A673 (cell line): ENCODE measurements at regions not wholly inside any gene's neighbourhood (a gene's known extent, or its start where the extent isn't known, plus 50 kb on each side); places are given as distances from the start of the nearest gene placed in this dataset.

Source experiments
- BruUV-seq: library from RNA; stranded (reverse); fragments of 400-500 nt; replicated peaks from 2 replicates; lab custom pipeline; 2021; lab: Mats Ljungman, UMichigan
- CTCF ChIA-PET: fragments of 300-600 bp; sonication (Branson Sonifier 250); formaldehyde crosslinking; loops from one replicate; lab custom pipeline; 2022; ENCODE audit warnings: antibody characterized with exemption; lab: Charles Lee
- POLR2A ChIA-PET: fragments of 300-600 bp; sonication (Branson Sonifier 250); formaldehyde crosslinking; loops from one replicate; lab custom pipeline; 2022; ENCODE audit warnings: antibody characterized with exemption; ENCODE audit not compliant: low non-redundant PET; lab: Charles Lee
- DNase-seq: peaks from one replicate; pipeline ENCODE4 v3.0.0-alpha.2; 2015; ENCODE audit warnings: low spot score
- H3K27ac ChIP-seq: fragments of 200-600 bp; sonication (generic); 2 replicates; pipeline ENCODE4 v1.5.1; 2016; ENCODE audit warnings: mixed run types, low read depth, mild to moderate bottlenecking, mixed read lengths, antibody characterized with exemption, low read length; ENCODE audit not compliant: poor library complexity, severe bottlenecking
- H3K27me3 ChIP-seq: fragments of 200-600 bp; sonication (generic); replicated peaks from 2 replicates; pipeline ENCODE4 v1.6.1; 2017; ENCODE audit warnings: mixed run types, low read depth, mild to moderate bottlenecking, mixed read lengths, antibody characterized with exemption, low read length; ENCODE audit not compliant: insufficient read depth, poor library complexity
- H3K36me3 ChIP-seq: fragments of 200-600 bp; sonication (generic); 2 replicates; pipeline ENCODE4 v1.6.1; 2016; ENCODE audit warnings: mixed run types, mild to moderate bottlenecking, mixed read lengths, antibody characterized with exemption, low read length; ENCODE audit not compliant: insufficient read depth, poor library complexity, severe bottlenecking
- H3K4me1 ChIP-seq: fragments of 200-600 bp; sonication (generic); 2 replicates; pipeline ENCODE4 v1.6.1; 2017; ENCODE audit warnings: mixed run types, mild to moderate bottlenecking, mixed read lengths, antibody characterized with exemption, low read length; ENCODE audit not compliant: insufficient read depth, poor library complexity, severe bottlenecking
- H3K4me3 ChIP-seq: fragments of 200-600 bp; sonication (generic); 2 replicates; pipeline ENCODE4 v1.5.1; 2016; ENCODE audit warnings: low read depth, mixed run types, mild to moderate bottlenecking, mixed read lengths, low read length; ENCODE audit not compliant: poor library complexity, severe bottlenecking
- H3K9me3 ChIP-seq: fragments of 200-600 bp; sonication (generic); 2 replicates; pipeline ENCODE4 v1.6.1; 2016; ENCODE audit warnings: mixed run types, low read depth, mild to moderate bottlenecking, mixed read lengths, antibody characterized with exemption, low read length; ENCODE audit not compliant: poor library complexity, severe bottlenecking
- CTCF ChIP-seq: fragments of 300-800, 200-600 bp; sonication (generic); conservative IDR thresholded peaks from 2 replicates; pipeline ENCODE4 v1.5.1; 2017; ENCODE audit warnings: low read depth, mild to moderate bottlenecking, antibody characterized with exemption, low read length, moderate library complexity, mixed read lengths
- EZH2 ChIP-seq: fragments of 200-600 bp; sonication (generic); IDR thresholded peaks from 2 replicates; pipeline ENCODE4 v1.6.1; 2017; ENCODE audit warnings: borderline replicate concordance, low read depth, mild to moderate bottlenecking, mixed read lengths, antibody characterized with exemption, low read length; ENCODE audit not compliant: poor library complexity, severe bottlenecking
- intact Hi-C: fragments of 100-400 bp; cut with micrococcal nuclease; formaldehyde crosslinking; loops from one replicate; pipeline ENCODE4 v1.10.0; 2022; ENCODE audit not compliant: unreplicated experiment

- no peak for DNase-seq
- no peaks in the 10 kb centered on the region for H3K4me1 ChIP-seq
- no peaks in the 10 kb centered on the region for H3K36me3 ChIP-seq
- TF ChIP-seq EZH2 (no peak), CTCF (no peak)
- no TSS peak for BruUV-seq
- H3K27ac ChIP-seq, result no peak overlapping the region
- H3K9me3 ChIP-seq, result peaks cover 12% of the 10 kb centered on the region
- ChIA-PET POLR2A (no interaction called here), CTCF (no interaction called here)
- intact Hi-C loops, result no loop called here
- H3K4me3 ChIP-seq, result no peak overlapping the region
- no peaks in the 10 kb centered on the region for H3K27me3 ChIP-seq
Observed at GRCh38 chr6:4571011-4571410, 205.2 kb upstream of the CDYL start.

- no peak for DNase-seq
- ChIA-PET POLR2A (no interaction called here), CTCF (no interaction called here)
- no peak for TF ChIP-seq EZH2
- no peak for TF ChIP-seq CTCF
- Histone ChIP-seq H3K4me3 (no peak overlapping the region), H3K27ac (no peak overlapping the region), H3K4me1 (no peaks in the 10 kb centered on the region), H3K27me3 (no peaks in the 10 kb centered on the region), H3K36me3 (no peaks in the 10 kb centered on the region), H3K9me3 (peaks cover 12% of the 10 kb centered on the region)
- BruUV-seq, result no TSS peak
- intact Hi-C loops, result no loop called here
Observed at GRCh38 chr6:4568138-4568537, 208.1 kb upstream of the CDYL start.

GRCh38 chr6:4567141-4567540 lies 209.1 kb upstream of the CDYL start:
- DNase-seq, result no peak
- TF ChIP-seq CTCF (no peak), EZH2 (no peak)
- POLR2A ChIA-PET, result no interaction called here
- Histone ChIP-seq H3K9me3 (peaks cover 12% of the 10 kb centered on the region), H3K27ac (no peak overlapping the region), H3K4me1 (no peaks in the 10 kb centered on the region), H3K27me3 (no peaks in the 10 kb centered on the region), H3K36me3 (no peaks in the 10 kb centered on the region), H3K4me3 (no peak overlapping the region)
- intact Hi-C loops, result no loop called here
- CTCF ChIA-PET, result no interaction called here
- BruUV-seq, result no TSS peak
